K562 (cell line): ENCODE measurements at regions not wholly inside any gene's neighbourhood (a gene's known extent, or its start where the extent isn't known, plus 50 kb on each side); places are given as distances from the start of the nearest gene placed in this dataset.

Source experiments
- ARID1B ChIP-seq: fragments of 450-650 bp; IDR thresholded peaks from 2 replicates; pipeline ENCODE4 v1.6.1; 2016; ENCODE audit warnings: antibody characterized with exemption, mild to moderate bottlenecking, inconsistent platforms
- CBFA2T3 ChIP-seq: fragments of 450-650 bp; IDR thresholded peaks from 2 replicates; pipeline ENCODE4 v1.6.1; 2017
- CBX1 ChIP-seq: sonication (generic); IDR thresholded peaks from 2 replicates; pipeline ENCODE4 v1.6.1; 2016; ENCODE audit warnings: antibody characterized with exemption, low read depth, mild to moderate bottlenecking
- CC2D1A ChIP-seq: fragments of 450-650 bp; IDR thresholded peaks from 2 replicates; pipeline ENCODE4 v1.6.1; 2017; ENCODE audit warnings: mild to moderate bottlenecking
- CREB1 ChIP-seq, 2 experiments: sonication (generic) in 1 of 2; formaldehyde crosslinking in 1 of 2; IDR thresholded peaks; 2 replicates each; pipeline versions ENCODE4 v1.6.1 to v1.8.0; 2012 to 2022; ENCODE audit warnings: inconsistent platforms in 1 of 2, mild to moderate bottlenecking in 1 of 2, missing genetic modification reagents in 1 of 2, moderate library complexity in 1 of 2
- DPF2 ChIP-seq: fragments of 450-650 bp; IDR thresholded peaks from 2 replicates; pipeline ENCODE4 v1.6.1; 2016
- FOXA3 ChIP-seq, 2 experiments: fragments of 450-650 bp in 1 of 2; sonication (generic) in 1 of 2; formaldehyde crosslinking; IDR thresholded peaks in 1 of 2; conservative IDR thresholded peaks in 1 of 2; 2 replicates each; pipeline versions ENCODE4 v1.4.0 to v1.8.0; 2020 to 2022; ENCODE audit warnings: mild to moderate bottlenecking in 2 of 2, missing genetic modification reagents in 1 of 2
- MBD2 ChIP-seq: sonication (generic); IDR thresholded peaks from 2 replicates; pipeline ENCODE4 v1.6.1; 2016; ENCODE audit warnings: low read depth, borderline replicate concordance
- PCBP1 ChIP-seq: fragments of 200-400 bp; formaldehyde crosslinking; IDR thresholded peaks from 2 replicates; pipeline ENCODE4 v1.6.1; 2018; ENCODE audit warnings: mild to moderate bottlenecking, low read depth, low read length; ENCODE audit not compliant: poor library complexity, severe bottlenecking
- POLR2H ChIP-seq: IDR thresholded peaks from 2 replicates; pipeline ENCODE4 v1.6.1; 2016; ENCODE audit warnings: missing genetic modification characterization, low read depth, mild to moderate bottlenecking, control low read depth, missing compliant biosample characterization, moderate library complexity
- PRMT5 ChIP-seq: sonication (generic); formaldehyde crosslinking; IDR thresholded peaks from 2 replicates; pipeline ENCODE4 v1.5.0; 2020; ENCODE audit warnings: missing genetic modification reagents
- RBM22 ChIP-seq: fragments of 200-400 bp; formaldehyde crosslinking; IDR thresholded peaks from 2 replicates; pipeline ENCODE4 v1.6.1; 2018; ENCODE audit warnings: low read length, low read depth; ENCODE audit not compliant: poor library complexity, severe bottlenecking
- RCOR1 ChIP-seq, 2 experiments: IDR thresholded peaks; 2 replicates each; pipeline ENCODE4 v1.6.1; 2012; ENCODE audit warnings: low read depth in 2 of 2, low read length in 2 of 2, borderline replicate concordance in 1 of 2, improper control_type of control experiment in 1 of 2
- STAT5A ChIP-seq: IDR thresholded peaks from 2 replicates; pipeline ENCODE4 v1.6.1; 2012; ENCODE audit warnings: low read length, inconsistent platforms, borderline replicate concordance
- ZC3H11A ChIP-seq: IDR thresholded peaks from 2 replicates; pipeline ENCODE4 v1.6.1; 2012; ENCODE audit warnings: low read depth, low read length, improper control_type of control experiment
- TF ChIP-seq, protein P1 (sequence below), 2 experiments: fragments of 450-650 bp; conservative IDR thresholded peaks; 2 replicates each; pipeline ENCODE4 v1.6.1; 2017; ENCODE audit warnings: mild to moderate bottlenecking in 2 of 2, moderate library complexity in 2 of 2
- TF ChIP-seq, protein P2 (sequence below), 2 experiments: fragments of 450-650 bp; IDR thresholded peaks; 2 replicates each; pipeline ENCODE4 v1.6.1; 2016

DNA sequence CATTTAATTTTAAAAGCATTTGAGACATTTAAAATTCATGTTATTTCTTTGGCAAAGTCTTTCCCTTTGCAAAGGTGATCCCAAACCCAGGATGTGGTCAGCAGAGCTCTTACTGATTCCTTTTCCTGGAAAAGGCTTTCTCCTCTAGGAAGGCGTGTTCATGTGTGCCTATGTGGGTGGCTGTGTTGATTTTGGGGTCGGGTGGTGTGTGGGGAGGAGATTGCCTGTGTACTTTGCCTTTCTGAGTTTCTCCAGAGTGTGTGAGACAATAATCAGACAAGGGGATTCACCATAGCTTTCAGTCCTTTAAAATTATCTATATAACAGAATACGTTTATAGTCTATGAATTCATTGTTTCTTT is 173.2 kb downstream of the SOCS6 start (continued):
- TF ChIP-seq ARID1B (peak; percentile 67; the same call in 1 of the 2 replicates), RCOR1 (IDR thresholded peaks at IDR 0.05; ENCODE audit: borderline replicate concordance in 1 of 2, low read depth in 2 of 2, low read length in 2 of 2) (0 out of 4 replicates have a peak, but pooled peaks of 1 of the 2 experiments have one; percentile 39), POLR2H (tag) (0 out of 2 replicates have a peak, but pooled peaks have one; percentile 39), DPF2 (0 out of 2 replicates have a peak, but pooled peaks have one; percentile 30), RBM22 (no peak), CC2D1A (peak; percentile 99), FOXA3 (CRISPR knock-in tag; conservative IDR thresholded peaks at IDR 0.05 in 1 of 2, IDR thresholded peaks at IDR 0.05 in 1 of 2) (peak in 1 of 2 experiments; percentile 90; a peak in 2 of 4 replicates), PRMT5 (CRISPR knock-in tag) (no peak), STAT5A (peak; percentile 73), ZC3H11A (no peak), CBX1 (no peak), MBD2 (no peak), CBFA2T3 (peak; percentile 35; the same call in 1 of the 2 replicates), PCBP1 (no peak), CREB1 (IDR thresholded peaks at IDR 0.05) (no peak), CREB1 (CRISPR knock-in tag; IDR thresholded peaks at IDR 0.05) (no peak)
- TF ChIP-seq, protein P1, sequence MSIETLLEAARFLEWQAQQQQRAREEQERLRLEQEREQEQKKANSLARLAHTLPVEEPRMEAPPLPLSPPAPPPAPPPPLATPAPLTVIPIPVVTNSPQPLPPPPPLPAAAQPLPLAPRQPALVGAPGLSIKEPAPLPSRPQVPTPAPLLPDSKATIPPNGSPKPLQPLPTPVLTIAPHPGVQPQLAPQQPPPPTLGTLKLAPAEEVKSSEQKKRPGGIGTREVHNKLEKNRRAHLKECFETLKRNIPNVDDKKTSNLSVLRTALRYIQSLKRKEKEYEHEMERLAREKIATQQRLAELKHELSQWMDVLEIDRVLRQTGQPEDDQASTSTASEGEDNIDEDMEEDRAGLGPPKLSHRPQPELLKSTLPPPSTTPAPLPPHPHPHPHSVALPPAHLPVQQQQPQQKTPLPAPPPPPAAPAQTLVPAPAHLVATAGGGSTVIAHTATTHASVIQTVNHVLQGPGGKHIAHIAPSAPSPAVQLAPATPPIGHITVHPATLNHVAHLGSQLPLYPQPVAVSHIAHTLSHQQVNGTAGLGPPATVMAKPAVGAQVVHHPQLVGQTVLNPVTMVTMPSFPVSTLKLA (conservative IDR thresholded peaks at IDR 0.05), result 0 out of 4 replicates have a peak, but pooled peaks of 1 of the 2 experiments have one; percentile 37
- TF ChIP-seq, protein P2, sequence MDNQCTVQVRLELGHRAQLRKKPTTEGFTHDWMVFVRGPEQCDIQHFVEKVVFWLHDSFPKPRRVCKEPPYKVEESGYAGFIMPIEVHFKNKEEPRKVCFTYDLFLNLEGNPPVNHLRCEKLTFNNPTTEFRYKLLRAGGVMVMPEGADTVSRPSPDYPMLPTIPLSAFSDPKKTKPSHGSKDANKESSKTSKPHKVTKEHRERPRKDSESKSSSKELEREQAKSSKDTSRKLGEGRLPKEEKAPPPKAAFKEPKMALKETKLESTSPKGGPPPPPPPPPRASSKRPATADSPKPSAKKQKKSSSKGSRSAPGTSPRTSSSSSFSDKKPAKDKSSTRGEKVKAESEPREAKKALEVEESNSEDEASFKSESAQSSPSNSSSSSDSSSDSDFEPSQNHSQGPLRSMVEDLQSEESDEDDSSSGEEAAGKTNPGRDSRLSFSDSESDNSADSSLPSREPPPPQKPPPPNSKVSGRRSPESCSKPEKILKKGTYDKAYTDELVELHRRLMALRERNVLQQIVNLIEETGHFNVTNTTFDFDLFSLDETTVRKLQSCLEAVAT (IDR thresholded peaks at IDR 0.05), result peak in 1 of 2 experiments; percentile 78; a peak in 2 of 4 replicates
- TF ChIP-seq, all 486 proteins: peak for 20
